Gastroesophageal sphincter (tissue), 3 donors: ENCODE measurements at regions not wholly inside any gene's neighbourhood (a gene's known extent, or its start where the extent isn't known, plus 50 kb on each side); places are given as distances from the start of the nearest gene placed in this dataset.

Experiments used
- EP300 ChIP-seq: sonication (generic); formaldehyde crosslinking; IDR thresholded peaks from one replicate; pipeline ENCODE4 v1.6.1; 2017; ENCODE audit warnings: antibody characterized with exemption, mild to moderate bottlenecking
- POLR2A ChIP-seq, 2 donors: fragments of 450-650 bp; IDR thresholded peaks; one replicate each; pipeline ENCODE4 v1.6.1; 2017; ENCODE audit warnings: antibody characterized with exemption in 2 of 2, mild to moderate bottlenecking in 2 of 2, moderate library complexity in 1 of 2
- TF ChIP-seq, protein P1 (sequence below), 4 experiments: fragments of 200-600 bp in 2 of 4; fragments of 450-650 bp in 2 of 4; sonication (generic) in 1 of 4; IDR thresholded peaks; one replicate each; pipeline ENCODE4 v1.5.1; 2017 to 2019; ENCODE audit warnings: antibody characterized with exemption in 4 of 4, mild to moderate bottlenecking in 2 of 4, moderate library complexity in 2 of 4

- no peak for TF ChIP-seq POLR2A (IDR thresholded peaks at IDR 0.05)
- TF ChIP-seq, protein P1, sequence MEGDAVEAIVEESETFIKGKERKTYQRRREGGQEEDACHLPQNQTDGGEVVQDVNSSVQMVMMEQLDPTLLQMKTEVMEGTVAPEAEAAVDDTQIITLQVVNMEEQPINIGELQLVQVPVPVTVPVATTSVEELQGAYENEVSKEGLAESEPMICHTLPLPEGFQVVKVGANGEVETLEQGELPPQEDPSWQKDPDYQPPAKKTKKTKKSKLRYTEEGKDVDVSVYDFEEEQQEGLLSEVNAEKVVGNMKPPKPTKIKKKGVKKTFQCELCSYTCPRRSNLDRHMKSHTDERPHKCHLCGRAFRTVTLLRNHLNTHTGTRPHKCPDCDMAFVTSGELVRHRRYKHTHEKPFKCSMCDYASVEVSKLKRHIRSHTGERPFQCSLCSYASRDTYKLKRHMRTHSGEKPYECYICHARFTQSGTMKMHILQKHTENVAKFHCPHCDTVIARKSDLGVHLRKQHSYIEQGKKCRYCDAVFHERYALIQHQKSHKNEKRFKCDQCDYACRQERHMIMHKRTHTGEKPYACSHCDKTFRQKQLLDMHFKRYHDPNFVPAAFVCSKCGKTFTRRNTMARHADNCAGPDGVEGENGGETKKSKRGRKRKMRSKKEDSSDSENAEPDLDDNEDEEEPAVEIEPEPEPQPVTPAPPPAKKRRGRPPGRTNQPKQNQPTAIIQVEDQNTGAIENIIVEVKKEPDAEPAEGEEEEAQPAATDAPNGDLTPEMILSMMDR (IDR thresholded peaks at IDR 0.05), result no peak
- no peak for TF ChIP-seq EP300
Measured at GRCh38 chr11:104705490-104706190, 192.6 kb downstream of the CASP12 start.
